Left lobe of liver (tissue), 2 donors: ENCODE measurements at regions not wholly inside any gene's neighbourhood (a gene's known extent, or its start where the extent isn't known, plus 50 kb on each side); places are given as distances from the start of the nearest gene placed in this dataset.

Experiments used
- ATAC-seq: fragments of 200-7000 bp; cut with Tn5 transposase; one replicate; pipeline ENCODE4 v1.9.1; 2020; ENCODE audit warnings: mild to moderate bottlenecking, moderate library complexity
- DNase-seq: peaks from one replicate; pipeline ENCODE4 v3.0.0-alpha.2; 2020; ENCODE audit warnings: low spot score
- donor health status: DM: no; HTN: no; CAD: no; lungs with moderate emphysema.
- donor health status: DM: no; HTN: yes; CAD: no.

GRCh38 chr7:68671671-68672070 lies 926.6 kb upstream of the AUTS2 start:
- ATAC-seq (no peak), DNase-seq (no peak)

- ATAC-seq (no peak), DNase-seq (no peak)
Measured at GRCh38 chr7:68674826-68675225, 923.4 kb upstream of the AUTS2 start.

- DNase-seq (no peak), ATAC-seq (no peak)
Measured at GRCh38 chr7:68676813-68677535, 921.3 kb upstream of the AUTS2 start.

GRCh38 chr7:68678196-68678595 lies 920.1 kb upstream of the AUTS2 start:
- DNase-seq = no peak
- no peak for ATAC-seq

GRCh38 chr7:68679459-68680234 lies 918.6 kb upstream of the AUTS2 start:
- DNase-seq (no peak), ATAC-seq (no peak)

GRCh38 chr7:68680235-68680872 lies 917.9 kb upstream of the AUTS2 start:
- no peak for ATAC-seq
- DNase-seq = no peak

- ATAC-seq = no peak
Measured at GRCh38 chr7:68682910-68683309, 915.4 kb upstream of the AUTS2 start.

GRCh38 chr7:68684246-68684839 lies 913.9 kb upstream of the AUTS2 start:
- ATAC-seq (no peak), DNase-seq (no peak)

More at GRCh38 chr7:68682910-68683309, 915.4 kb upstream of the AUTS2 start:
- no peak for DNase-seq

GRCh38 chr7:68684996-68685395 lies 913.3 kb upstream of the AUTS2 start:
- DNase-seq = no peak
- no peak for ATAC-seq

GRCh38 chr7:68688416-68689086 lies 909.7 kb upstream of the AUTS2 start:
- ATAC-seq (no peak), DNase-seq (no peak)

- DNase-seq = no peak
- ATAC-seq = no peak
Measured at GRCh38 chr7:68689087-68689433, 909.2 kb upstream of the AUTS2 start.

- DNase-seq (no peak), ATAC-seq (no peak)
Measured at GRCh38 chr7:68691261-68692216, 906.7 kb upstream of the AUTS2 start.

- DNase-seq = no peak
- no peak for ATAC-seq
Measured at GRCh38 chr7:68692511-68692910, 905.8 kb upstream of the AUTS2 start.

GRCh38 chr7:68694656-68695055 lies 903.6 kb upstream of the AUTS2 start:
- DNase-seq (no peak), ATAC-seq (no peak)

GRCh38 chr7:68697796-68698280 lies 900.4 kb upstream of the AUTS2 start:
- DNase-seq (no peak), ATAC-seq (no peak)

GRCh38 chr7:68699090-68699711 lies 899.1 kb upstream of the AUTS2 start:
- DNase-seq (no peak), ATAC-seq (no peak)

- no peak for DNase-seq
- ATAC-seq = no peak
Measured at GRCh38 chr7:68700414-68700813, 897.9 kb upstream of the AUTS2 start.

- DNase-seq (no peak), ATAC-seq (no peak)
Measured at GRCh38 chr7:68706291-68706690, 892.0 kb upstream of the AUTS2 start.

GRCh38 chr7:68707159-68707558 lies 891.1 kb upstream of the AUTS2 start:
- ATAC-seq (no peak), DNase-seq (no peak)
